ENCODE measurements at regions not wholly inside any gene's neighbourhood (a gene's known extent, or its start where the extent isn't known, plus 50 kb on each side); places are given as distances from the start of the nearest gene placed in this dataset.

DNA sequence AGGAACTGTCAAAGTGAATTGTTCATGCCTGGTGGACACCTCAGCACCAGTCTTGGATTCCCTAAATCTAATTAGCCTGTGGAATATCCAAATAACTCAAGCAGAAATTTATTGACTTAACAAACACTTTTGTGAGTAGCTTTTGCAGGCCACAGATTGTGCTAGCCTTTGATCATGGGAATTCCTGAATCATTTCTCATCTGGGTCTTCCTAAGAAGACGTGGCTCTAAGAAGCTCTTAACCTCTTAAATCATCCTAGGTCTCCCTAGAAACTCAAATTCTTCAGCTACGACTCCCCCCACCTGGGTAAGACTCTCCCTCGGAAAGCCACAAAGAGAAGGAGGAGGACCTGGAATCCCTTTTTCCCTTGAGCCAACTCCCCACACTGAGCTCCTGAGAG lies 53.8 kb upstream of the PSEN2 start:
- DNase-seq, result no peak

DNA sequence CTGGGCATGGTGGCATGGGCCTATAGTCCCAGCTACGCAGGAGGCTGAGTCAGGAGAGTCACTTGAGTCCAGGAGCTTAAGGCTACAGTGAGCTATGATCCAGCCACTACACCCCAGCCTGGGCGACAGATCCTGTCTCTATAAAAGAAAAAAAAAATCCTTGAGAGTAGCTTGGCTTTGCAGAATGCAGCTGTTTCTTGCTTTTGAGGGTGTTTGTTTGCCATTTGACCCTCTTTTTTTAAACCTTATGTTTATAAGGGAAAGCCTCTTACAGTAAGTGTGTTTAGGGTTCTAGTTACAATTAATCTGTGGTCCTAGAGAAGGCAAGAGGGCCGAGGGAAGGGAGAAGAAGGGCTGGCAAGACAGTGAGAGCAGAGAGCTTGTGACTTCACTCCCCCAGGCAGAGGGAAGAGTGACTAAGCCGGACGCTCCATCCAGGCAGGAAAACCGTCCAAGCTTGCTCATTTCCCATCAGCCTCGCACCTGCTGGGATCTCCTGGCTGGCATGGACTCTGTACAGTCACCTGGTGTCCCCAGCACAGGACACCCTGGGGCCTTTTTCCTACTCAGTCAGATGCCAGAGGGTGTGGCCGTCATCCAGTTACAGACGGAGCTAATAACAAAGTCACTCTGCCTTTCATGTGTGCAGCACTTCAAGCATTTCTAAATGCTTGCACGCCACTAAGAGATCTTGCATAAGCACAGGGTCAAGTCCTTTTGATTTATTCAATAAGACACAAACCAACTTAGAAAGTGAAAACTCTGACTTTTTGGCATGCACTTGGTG lies 55.5 kb upstream of the PSEN2 start:
- DNase-seq, result peak in 26 of 58 donors; percentile 6 to 81 (median 34)

DNA sequence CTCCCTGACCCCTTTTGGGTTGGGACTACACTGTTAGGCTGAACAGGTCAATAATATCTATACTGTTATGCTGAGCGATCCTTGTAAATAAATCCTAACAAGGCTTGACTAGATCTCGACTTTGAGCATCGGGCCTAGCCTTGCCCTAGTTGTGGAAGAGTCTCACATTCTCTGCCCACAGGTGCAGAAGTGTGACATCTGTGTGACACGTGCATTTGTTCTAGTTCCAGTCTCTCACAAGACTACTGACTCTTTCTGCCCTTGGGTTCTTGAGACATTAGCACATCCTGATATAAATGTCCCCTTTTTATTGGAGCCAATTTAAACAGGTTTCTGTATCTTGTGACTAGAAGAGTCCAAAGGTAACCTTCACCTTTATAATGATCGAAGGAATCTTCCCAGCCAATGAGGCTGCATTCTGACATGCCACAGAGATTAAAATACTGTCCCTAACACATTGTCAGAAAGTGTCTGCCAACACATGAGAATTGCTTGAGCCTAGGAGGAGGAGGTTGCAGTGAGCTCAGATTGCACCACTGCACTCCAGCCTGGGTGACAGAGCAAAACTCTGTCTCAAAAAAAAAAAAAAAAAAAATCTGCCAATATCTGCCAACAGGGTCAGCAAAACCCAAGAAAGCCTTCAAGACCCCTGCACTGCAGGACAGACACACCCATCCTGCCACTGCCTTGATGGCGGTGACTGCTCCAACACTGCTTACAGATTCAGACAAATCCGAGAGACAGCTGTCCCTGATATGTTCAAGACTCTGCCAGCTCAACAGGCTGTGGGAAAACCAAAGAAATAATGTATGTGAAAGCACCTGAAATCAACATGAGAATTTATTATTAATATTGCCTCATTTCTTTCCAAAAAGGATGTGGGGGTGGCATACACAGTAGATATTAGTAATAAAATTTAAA lies 56.5 kb upstream of the PSEN2 start:
- no peak for DNase-seq

DNA sequence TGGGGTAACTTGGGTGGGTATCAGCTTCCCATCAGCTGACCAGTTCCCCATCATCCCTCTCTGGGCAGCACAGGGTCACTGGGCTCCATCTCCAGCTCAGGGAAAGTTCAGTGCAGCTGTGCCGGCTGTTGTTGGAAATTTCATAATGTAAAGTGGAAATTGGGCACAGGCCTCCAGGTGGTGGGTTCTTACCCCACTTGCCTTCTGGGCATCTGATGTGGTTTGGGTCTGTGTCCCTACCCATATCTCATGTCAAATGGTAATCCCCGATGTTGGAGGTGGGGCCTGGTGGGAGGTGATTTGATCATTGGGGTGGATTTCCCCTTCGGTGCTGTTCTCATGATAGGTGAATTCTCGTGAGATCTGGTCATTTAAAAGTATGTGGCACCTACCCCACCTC lies 59.7 kb upstream of the PSEN2 start:
- DNase-seq, result peak in 1 of 58 donors; percentile 39

DNA sequence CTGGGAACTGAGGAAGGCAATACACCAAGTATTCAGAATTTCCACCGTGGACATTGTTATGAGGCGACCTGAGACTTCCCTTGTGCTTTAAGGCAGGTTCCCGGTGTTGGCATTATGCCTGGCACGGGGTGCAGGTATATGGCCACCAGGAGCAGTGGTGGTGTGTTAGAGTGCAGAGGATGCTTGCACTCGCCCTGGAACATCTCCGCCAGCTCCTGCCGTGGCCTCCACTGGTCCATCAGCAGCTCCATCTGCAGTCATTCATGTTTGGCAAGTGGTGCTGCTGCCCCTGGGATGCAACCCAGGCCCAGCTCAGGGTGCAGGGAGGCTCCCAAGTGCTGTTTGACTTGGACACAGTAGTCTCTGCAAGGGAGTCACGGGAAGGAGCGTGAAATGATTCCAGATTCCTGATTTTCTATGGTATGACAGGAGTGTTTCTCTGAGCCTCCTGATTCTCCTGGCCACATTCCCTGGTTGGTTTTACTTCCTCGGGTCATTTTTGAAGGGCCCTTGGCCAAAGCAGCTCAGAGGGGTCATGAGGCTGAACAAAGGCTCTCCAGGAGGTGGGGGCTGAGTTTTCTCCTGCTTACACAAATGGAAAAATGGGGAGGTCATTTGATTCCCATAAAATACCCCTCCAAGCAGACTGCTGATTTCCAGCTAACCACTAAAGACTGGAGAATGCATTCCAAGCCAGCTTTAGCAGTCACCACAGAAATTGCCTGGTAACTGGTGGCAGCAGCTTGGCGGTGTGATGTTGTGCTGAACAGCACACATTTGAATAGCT lies 60.4 kb upstream of the PSEN2 start:
- peak in 41 of 58 donors; percentile 12 to 88 (median 53) for DNase-seq

DNA sequence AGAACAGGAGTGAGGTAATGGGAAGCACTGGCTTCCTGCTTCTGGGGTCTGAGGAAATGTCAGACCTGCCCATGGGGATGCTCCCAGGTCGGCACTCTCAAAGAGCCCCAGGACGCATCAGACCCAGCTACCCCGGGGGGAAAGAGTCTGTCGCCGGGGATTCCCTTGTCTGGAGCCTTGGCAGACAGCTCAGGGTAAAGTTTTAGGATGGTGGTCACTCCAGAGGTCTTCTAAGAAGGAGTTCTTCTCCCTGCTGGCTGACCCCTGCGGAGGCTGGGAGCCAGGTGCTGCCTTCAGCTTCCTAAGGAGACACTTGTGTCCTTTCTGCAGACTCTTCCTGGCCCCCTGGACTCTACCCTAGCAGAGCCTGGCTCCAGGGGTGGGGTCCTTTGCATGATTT lies 61.9 kb upstream of the PSEN2 start:
- no peak for DNase-seq

DNA sequence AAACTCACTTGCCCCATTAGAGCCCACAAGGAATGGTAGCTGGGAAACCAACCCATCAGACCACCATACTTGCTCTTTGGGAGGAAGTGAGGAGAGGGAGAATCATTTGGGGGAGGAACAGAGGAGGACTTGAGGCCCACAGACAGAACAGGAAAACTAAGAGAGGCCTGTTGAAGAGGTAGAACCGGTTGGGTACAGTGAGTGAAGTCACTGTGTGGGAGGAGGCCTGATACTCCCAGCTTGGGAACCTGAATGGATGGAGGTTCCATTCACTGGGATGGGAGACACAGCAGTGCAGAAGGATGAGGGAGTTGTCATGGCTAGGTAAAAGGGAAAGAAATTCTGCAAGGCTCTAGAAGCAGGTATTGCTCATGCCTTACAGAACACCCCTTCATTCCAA lies 63.4 kb upstream of the PSEN2 start:
- DNase-seq, result no peak

DNA sequence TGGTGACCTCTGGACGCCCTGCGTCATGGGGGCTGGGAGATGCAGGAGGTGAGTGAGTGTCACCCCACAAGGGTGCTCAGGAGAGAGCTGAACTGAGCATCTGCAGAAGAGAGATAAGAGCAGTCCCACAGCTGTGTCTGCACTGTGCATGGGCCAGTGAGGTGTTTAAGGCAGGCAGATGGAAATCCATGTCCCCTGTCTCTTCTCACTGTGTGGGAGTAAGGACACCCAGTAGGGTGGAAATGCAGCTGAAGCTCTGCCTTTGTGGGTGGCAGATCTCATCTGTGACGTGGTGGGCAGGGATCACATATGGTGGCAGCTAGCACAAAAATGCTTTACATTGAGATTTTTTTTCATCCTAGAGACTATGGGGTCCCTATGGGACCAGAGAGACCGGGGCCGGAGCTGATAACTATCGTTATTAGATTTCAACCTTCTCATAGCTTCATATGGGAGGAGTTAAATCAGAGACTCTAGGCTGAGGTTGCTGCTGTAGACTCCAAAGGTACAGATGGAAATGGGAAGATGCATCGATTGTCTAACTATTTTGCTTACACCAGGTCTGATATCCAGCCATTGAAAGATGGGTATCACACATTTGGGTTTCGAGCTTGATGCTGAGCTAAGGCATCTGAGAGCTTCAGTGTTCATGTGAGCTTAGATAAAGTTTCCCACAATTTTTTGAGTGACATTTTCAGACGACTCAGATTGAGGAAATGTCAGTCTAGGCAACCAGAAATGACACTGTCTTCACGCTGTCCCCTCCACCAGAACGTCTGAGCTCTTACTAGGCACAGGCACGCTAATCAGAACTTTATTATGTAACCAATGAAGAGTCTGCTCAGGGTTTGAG lies 65.3 kb upstream of the PSEN2 start:
- peak in 3 of 58 donors; percentile 13 to 49 (median 13) for DNase-seq

DNA sequence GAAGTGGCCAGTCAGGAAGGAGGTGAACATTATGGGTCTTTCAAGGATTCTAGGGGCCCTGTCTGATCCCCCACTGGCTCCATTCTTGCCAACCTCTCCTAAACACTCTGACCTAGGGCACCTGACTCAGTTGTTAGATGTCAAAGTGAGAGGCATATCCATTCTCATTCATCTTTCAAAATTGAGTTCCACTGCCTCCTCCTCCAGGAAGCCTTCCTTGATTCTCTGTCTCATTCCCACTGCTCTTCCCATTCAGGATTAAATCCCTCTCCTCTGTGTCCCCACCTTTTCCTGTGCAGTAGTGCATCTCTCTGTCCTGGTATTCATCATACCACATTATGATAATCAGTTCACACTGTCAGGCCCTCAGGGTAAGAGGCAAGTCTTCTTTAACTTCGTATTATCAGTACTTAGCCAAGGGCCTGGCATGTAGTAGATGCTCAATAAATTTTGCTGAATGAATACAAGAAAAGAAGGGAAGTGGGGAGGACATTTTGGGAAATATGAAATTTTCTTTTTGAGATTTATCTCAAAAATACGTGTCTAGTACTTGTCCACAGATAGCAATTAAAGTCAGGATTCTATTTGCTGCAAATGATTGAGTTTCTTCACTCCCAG lies 61.8 kb upstream of the ITPKB start:
- DNase-seq, result no peak

DNA sequence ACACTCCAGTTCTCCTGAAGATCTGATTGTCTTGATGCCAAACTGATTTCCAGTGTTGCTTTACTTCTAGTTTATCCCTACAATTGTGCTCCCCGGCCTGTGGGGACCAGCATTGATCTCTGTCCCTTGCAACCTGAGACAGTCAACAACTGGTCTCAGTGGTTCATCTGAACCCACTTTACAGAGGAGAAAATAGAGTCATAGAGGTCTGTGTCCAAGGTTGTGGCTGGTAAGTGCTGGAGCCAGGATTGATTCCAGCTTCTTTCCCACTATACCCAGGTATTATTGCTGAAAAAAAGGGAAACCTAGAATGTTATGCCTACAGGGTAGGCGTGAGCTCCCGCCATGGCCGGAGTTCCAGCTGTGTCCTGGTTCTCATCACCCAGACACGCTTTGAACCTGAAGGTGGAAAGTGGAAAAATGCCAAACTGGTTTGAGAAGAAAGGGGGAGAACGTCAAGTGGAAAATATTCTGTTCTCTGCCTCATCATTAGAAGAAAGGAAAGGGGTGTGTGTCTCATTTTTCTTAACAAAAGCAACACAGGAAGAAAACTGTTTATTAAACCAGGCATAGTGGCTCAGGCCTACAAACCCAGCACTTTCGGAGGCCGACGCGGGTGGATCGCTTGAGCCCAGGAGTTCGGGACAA lies 60.7 kb upstream of the ITPKB start:
- no peak for DNase-seq

DNA sequence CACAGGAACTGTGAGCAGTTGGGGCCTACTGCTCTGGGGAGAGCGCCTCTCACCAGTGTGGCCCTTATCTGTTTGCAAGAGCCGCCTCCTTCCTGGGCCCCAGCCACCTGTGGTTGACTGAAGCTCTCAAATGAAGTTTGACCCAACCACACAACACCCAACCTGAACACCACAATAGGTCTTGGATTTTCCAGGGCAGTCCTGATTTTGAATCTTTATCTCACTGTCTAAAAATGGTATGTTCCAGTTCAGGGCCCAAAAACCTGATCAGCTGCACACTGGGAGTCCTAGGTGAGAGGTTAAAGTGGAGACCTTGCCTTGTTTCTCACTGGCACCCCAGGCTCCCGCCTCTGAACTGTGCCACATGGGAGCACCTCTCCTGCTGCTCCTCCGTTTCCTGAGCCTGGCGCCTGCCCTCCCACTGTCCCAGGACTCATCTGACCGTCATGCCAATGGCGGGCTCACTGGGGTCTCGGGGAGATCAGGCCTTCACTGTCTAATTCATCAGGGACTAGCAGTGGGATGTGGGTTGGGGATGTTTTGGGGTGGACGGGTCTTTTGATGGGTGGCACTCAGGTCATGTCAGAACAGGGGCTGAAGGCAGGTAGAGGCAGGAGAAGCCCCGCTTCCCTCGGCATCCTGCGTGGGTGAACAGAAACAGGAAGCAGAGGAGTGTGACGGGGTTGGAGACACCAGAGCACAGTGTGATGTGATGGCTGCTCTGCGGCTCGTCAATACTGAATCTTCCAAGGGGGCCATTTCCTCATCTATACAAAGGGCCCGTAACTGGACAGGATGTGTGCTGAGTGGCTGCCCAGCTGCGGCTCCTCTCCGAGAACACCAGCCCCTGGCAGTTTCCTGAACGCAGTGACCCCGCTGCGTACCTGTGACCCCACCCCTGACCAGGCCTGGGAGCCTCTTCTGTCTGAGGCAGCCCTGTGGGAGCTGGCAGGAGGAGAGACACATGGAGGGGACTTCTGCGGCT lies 59.6 kb upstream of the ITPKB start:
- DNase-seq, result no peak

DNA sequence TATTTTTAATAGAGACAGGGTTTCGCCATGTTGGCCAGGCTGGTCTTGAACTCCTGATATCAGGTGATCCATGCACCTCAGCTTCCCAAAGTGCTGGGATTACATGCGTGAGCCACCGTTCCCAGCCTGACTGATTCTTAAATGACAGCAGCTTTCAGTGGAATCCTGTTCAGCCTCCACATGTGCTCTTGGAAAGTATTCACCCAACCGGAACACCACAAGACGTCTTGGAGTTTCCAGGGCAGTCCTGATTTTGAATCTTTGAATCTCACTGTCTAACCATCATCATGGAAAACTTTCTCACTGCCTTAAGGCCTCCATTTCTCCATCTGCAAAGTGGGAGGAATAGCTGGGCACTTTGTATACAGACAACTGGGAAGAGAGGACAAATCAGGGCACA lies 58.1 kb upstream of the ITPKB start:
- no peak for DNase-seq

DNA sequence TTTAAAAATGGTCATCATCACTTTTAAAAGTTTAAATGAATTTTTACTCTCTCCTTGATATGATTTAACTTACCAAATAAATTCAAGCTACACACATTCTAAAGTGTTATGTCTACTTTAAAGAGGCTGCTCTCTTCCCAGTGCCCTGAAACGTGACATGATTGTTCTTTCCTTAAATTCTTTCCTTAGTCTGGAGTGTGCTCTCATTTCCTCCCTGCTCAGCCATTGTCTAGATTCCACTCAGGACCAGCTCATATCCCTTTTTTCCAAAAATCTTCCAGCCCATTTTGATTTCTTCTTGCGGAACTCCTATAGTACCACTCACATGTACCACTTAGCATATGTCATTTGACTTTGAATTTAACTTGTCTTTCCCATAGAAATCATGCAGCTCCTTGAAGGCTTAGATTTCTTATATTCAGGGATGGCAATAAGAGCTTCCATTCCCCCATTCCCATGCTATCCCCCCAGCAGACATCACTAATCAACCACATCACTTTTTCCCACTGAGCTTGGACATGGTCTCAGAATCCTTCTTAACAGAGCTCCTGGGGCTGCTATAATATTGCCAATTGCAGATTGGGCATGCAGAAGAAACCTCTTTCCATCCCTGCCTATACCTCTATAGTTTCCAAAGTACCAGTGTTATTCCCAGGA lies 54.7 kb upstream of the ITPKB start:
- no peak for DNase-seq

DNA sequence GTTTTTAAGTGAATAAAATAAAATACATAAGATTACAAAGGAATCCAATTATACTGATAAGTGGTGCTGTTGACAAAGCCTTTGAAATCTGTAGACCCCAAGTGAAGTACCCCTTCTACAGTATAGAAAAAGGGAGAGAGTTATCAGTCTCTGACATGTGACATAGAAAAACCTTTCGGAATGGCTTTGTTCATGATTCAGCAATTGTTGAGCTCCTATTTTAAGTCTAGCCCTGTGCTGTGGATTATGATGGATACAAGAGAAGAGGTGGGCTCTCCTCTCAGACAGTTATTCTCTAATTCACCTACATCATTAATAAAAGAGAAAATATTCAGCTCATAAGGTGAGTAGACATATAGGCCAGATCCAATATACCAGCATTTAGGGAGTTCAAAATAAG lies 53.3 kb upstream of the ITPKB start:
- DNase-seq, result no peak

DNA sequence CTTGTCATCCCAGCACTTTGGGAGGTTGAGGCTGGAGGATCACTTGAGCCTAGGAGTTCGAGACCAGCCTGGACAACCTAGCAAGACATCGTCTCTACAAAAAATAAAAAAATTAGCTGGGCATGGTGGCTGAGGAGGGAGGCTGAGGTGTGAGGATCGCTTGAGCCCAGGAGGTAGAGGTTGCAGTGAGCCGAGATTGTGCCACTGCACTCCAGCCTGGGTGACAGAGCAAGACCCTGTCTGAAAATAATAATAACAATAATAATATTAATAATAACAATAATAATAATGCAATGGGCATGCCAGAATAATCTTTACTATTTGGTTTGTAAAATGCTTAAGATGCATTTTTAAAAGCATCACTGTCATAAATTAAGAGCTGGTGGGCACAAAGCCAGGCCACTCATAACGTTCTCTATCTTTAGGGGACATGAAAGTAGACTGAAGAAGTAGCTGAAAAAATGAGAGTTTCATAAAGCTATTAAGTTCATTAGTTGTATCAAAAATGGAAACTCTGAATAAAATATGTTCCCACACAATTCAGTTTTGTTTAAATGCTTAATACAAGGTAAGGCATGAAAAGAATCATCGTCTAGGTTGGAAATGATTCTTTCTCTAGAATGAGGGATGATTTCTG lies 51.6 kb upstream of the ITPKB start:
- DNase-seq, result no peak

DNA sequence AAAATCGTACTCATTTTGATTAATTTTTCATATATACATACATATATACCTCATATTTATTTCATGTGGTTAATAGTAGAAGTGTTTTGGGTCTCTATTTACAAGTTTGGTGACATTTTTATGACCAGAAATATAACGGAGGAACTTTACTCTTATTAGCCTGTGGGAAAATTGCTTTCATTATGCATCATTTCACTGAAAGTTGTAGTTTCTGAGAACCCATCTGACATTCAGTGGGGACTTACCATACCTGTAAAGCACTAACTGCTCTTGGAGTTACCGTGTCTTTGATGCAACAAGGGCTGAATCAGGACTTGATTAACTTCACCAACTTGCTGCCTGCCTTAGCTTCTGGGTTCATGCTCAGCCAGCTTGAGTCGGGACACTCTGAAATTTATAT lies 49.9 kb upstream of the ITPKB start:
- DNase-seq, result no peak
